IgD-negative memory B cell (primary cell): ENCODE measurements at regions not wholly inside any gene's neighbourhood (a gene's known extent, or its start where the extent isn't known, plus 50 kb on each side); places are given as distances from the start of the nearest gene placed in this dataset.

Experiments
- H3K27ac Mint-ChIP-seq, 3 donors: one replicate each; pipeline ENCODE4 v1.8.0; 2020 to 2022; ENCODE audit warnings: mild to moderate bottlenecking in 3 of 3, mixed read lengths in 3 of 3, moderate library complexity in 1 of 3
- H3K27me3 Mint-ChIP-seq: one replicate; pipeline ENCODE4 v1.8.0; 2021; ENCODE audit warnings: mixed read lengths
- H3K36me3 Mint-ChIP-seq: one replicate; pipeline ENCODE4 v1.8.0; 2020; ENCODE audit warnings: mild to moderate bottlenecking, mixed read lengths
- H3K4me1 Mint-ChIP-seq, 3 donors: one replicate each; pipeline ENCODE4 v1.8.0; 2020 to 2022; ENCODE audit warnings: mixed read lengths in 3 of 3, mild to moderate bottlenecking in 1 of 3
- H3K4me3 Mint-ChIP-seq, 4 donors: one replicate each; pipeline ENCODE4 v1.8.0; 2020 to 2022; ENCODE audit warnings: mild to moderate bottlenecking in 4 of 4, mixed read lengths in 4 of 4, moderate library complexity in 3 of 4
- H3K9me3 Mint-ChIP-seq, 3 donors: one replicate each; pipeline ENCODE4 v1.8.0; 2020 to 2021; ENCODE audit warnings: mixed read lengths in 3 of 3, mild to moderate bottlenecking in 1 of 3

- Mint-ChIP-seq H3K27me3 (no peaks in the 10 kb centered on the region), H3K4me3 (no peak overlapping the region), H3K4me1 (peaks cover 0 to 2% (median 0%) of the 10 kb centered on the region in 3 donors), H3K9me3 (peaks cover 0 to 12% (median 0%) of the 10 kb centered on the region in 3 donors), H3K27ac (no peak overlapping the region), H3K36me3 (no peaks in the 10 kb centered on the region)
These were observed 557.5 kb downstream of the SH2D4B start for GRCh38 chr10:81095238-81095637.

- H3K4me3 Mint-ChIP-seq, result no peak overlapping the region
- H3K27me3 Mint-ChIP-seq, result no peaks in the 10 kb centered on the region
- H3K4me1 Mint-ChIP-seq, result peaks cover 0 to 2% (median 0%) of the 10 kb centered on the region in 3 donors
- H3K9me3 Mint-ChIP-seq, result peaks cover 0 to 9% (median 0%) of the 10 kb centered on the region in 3 donors
- H3K27ac Mint-ChIP-seq, result no peak overlapping the region
- no peaks in the 10 kb centered on the region for H3K36me3 Mint-ChIP-seq
These were observed 558.9 kb downstream of the SH2D4B start for GRCh38 chr10:81096558-81096957.

- Mint-ChIP-seq H3K27ac (no peak overlapping the region), H3K9me3 (peaks cover 0 to 5% (median 0%) of the 10 kb centered on the region in 3 donors), H3K36me3 (no peaks in the 10 kb centered on the region), H3K27me3 (no peaks in the 10 kb centered on the region), H3K4me3 (no peak overlapping the region), H3K4me1 (peaks cover 0 to 2% (median 0%) of the 10 kb centered on the region in 3 donors)
These were observed 563.4 kb downstream of the SH2D4B start for GRCh38 chr10:81101062-81101461.

GRCh38 chr10:81104494-81104893 is 566.8 kb downstream of the SH2D4B start:
- H3K4me1 Mint-ChIP-seq, result no peaks in the 10 kb centered on the region
- no peak overlapping the region for H3K27ac Mint-ChIP-seq
- no peaks in the 10 kb centered on the region for H3K27me3 Mint-ChIP-seq
- H3K9me3 Mint-ChIP-seq, result peaks cover 0 to 4% (median 2%) of the 10 kb centered on the region in 3 donors
- no peaks in the 10 kb centered on the region for H3K36me3 Mint-ChIP-seq
- H3K4me3 Mint-ChIP-seq, result no peak overlapping the region

GRCh38 chr10:81108516-81109199 is 571.0 kb downstream of the SH2D4B start:
- Mint-ChIP-seq H3K27me3 (no peaks in the 10 kb centered on the region), H3K36me3 (no peaks in the 10 kb centered on the region), H3K4me3 (no peak overlapping the region), H3K4me1 (no peaks in the 10 kb centered on the region), H3K9me3 (peaks cover 0 to 4% (median 2%) of the 10 kb centered on the region in 3 donors), H3K27ac (no peak overlapping the region)

GRCh38 chr10:81109200-81109752 is 571.6 kb downstream of the SH2D4B start:
- H3K36me3 Mint-ChIP-seq, result no peaks in the 10 kb centered on the region
- no peaks in the 10 kb centered on the region for H3K27me3 Mint-ChIP-seq
- H3K4me3 Mint-ChIP-seq, result no peak overlapping the region
- H3K27ac Mint-ChIP-seq, result no peak overlapping the region
- H3K9me3 Mint-ChIP-seq, result peaks cover 0 to 4% (median 2%) of the 10 kb centered on the region in 3 donors
- no peaks in the 10 kb centered on the region for H3K4me1 Mint-ChIP-seq

GRCh38 chr10:81116201-81116600 is 578.5 kb downstream of the SH2D4B start:
- no peak overlapping the region for H3K27ac Mint-ChIP-seq

GRCh38 chr10:81116990-81117389 is 579.3 kb downstream of the SH2D4B start:
- no peak overlapping the region for H3K27ac Mint-ChIP-seq
- no peaks in the 10 kb centered on the region for H3K4me1 Mint-ChIP-seq
- H3K4me3 Mint-ChIP-seq, result no peak overlapping the region
- H3K9me3 Mint-ChIP-seq, result no peaks in the 10 kb centered on the region
- H3K36me3 Mint-ChIP-seq, result no peaks in the 10 kb centered on the region
- no peaks in the 10 kb centered on the region for H3K27me3 Mint-ChIP-seq

More at GRCh38 chr10:81116201-81116600, 578.5 kb downstream of the SH2D4B start:
- H3K36me3 Mint-ChIP-seq, result no peaks in the 10 kb centered on the region
- no peaks in the 10 kb centered on the region for H3K9me3 Mint-ChIP-seq
- H3K4me1 Mint-ChIP-seq, result no peaks in the 10 kb centered on the region
- H3K4me3 Mint-ChIP-seq, result no peak overlapping the region
- no peaks in the 10 kb centered on the region for H3K27me3 Mint-ChIP-seq

- H3K27me3 Mint-ChIP-seq, result no peaks in the 10 kb centered on the region
- H3K27ac Mint-ChIP-seq, result no peak overlapping the region
- H3K9me3 Mint-ChIP-seq, result peaks cover 0 to 1% (median 0%) of the 10 kb centered on the region in 3 donors
- H3K36me3 Mint-ChIP-seq, result peaks cover 3% of the 10 kb centered on the region
- H3K4me1 Mint-ChIP-seq, result peaks cover 0 to 4% (median 0%) of the 10 kb centered on the region in 3 donors
- no peak overlapping the region for H3K4me3 Mint-ChIP-seq
These were observed 590.2 kb downstream of the SH2D4B start for GRCh38 chr10:81127931-81128330.

- Mint-ChIP-seq H3K27ac (no peak overlapping the region), H3K4me3 (no peak overlapping the region), H3K4me1 (peaks cover 0 to 4% (median 0%) of the 10 kb centered on the region in 3 donors), H3K36me3 (peaks cover 4% of the 10 kb centered on the region), H3K27me3 (no peaks in the 10 kb centered on the region), H3K9me3 (peaks cover 0 to 1% (median 0%) of the 10 kb centered on the region in 3 donors)
These were observed 592.3 kb downstream of the SH2D4B start for GRCh38 chr10:81130014-81130413.

GRCh38 chr10:81135851-81136250 is 598.1 kb downstream of the SH2D4B start:
- Mint-ChIP-seq H3K27me3 (no peaks in the 10 kb centered on the region), H3K4me3 (no peak overlapping the region), H3K4me1 (no peaks in the 10 kb centered on the region), H3K9me3 (peaks cover 0 to 17% (median 7%) of the 10 kb centered on the region in 3 donors), H3K36me3 (peaks cover 1% of the 10 kb centered on the region), H3K27ac (no peak overlapping the region)

- no peak overlapping the region for H3K4me3 Mint-ChIP-seq
- H3K36me3 Mint-ChIP-seq, result peaks cover 1% of the 10 kb centered on the region
- H3K27ac Mint-ChIP-seq, result no peak overlapping the region
- no peaks in the 10 kb centered on the region for H3K27me3 Mint-ChIP-seq
- no peaks in the 10 kb centered on the region for H3K4me1 Mint-ChIP-seq
- H3K9me3 Mint-ChIP-seq, result peaks cover 0 to 17% (median 7%) of the 10 kb centered on the region in 3 donors
These were observed 598.6 kb downstream of the SH2D4B start for GRCh38 chr10:81136261-81136660.

- Mint-ChIP-seq H3K9me3 (peaks cover 0 to 3% (median 0%) of the 10 kb centered on the region in 3 donors), H3K4me3 (no peak overlapping the region), H3K27ac (no peak overlapping the region), H3K27me3 (no peaks in the 10 kb centered on the region), H3K4me1 (no peaks in the 10 kb centered on the region), H3K36me3 (no peaks in the 10 kb centered on the region)
These were observed 608.3 kb downstream of the SH2D4B start for GRCh38 chr10:81145975-81146374.

- Mint-ChIP-seq H3K4me1 (no peaks in the 10 kb centered on the region), H3K36me3 (no peaks in the 10 kb centered on the region), H3K27me3 (no peaks in the 10 kb centered on the region), H3K9me3 (peaks cover 0 to 3% (median 0%) of the 10 kb centered on the region in 3 donors), H3K4me3 (no peak overlapping the region), H3K27ac (no peak overlapping the region)
These were observed 608.7 kb downstream of the SH2D4B start for GRCh38 chr10:81146436-81146835.

- Mint-ChIP-seq H3K36me3 (no peaks in the 10 kb centered on the region), H3K27me3 (no peaks in the 10 kb centered on the region), H3K9me3 (no peaks in the 10 kb centered on the region), H3K4me3 (no peak overlapping the region), H3K4me1 (no peaks in the 10 kb centered on the region), H3K27ac (no peak overlapping the region)
These were observed 615.0 kb downstream of the SH2D4B start for GRCh38 chr10:81152656-81153055.

GRCh38 chr10:81157681-81158080 is 620.0 kb downstream of the SH2D4B start:
- Mint-ChIP-seq H3K9me3 (no peaks in the 10 kb centered on the region), H3K27me3 (no peaks in the 10 kb centered on the region), H3K27ac (no peak overlapping the region), H3K4me1 (no peaks in the 10 kb centered on the region), H3K4me3 (no peak overlapping the region), H3K36me3 (no peaks in the 10 kb centered on the region)
